Pancreas (tissue), 10 donors: ENCODE measurements at regions not wholly inside any gene's neighbourhood (a gene's known extent, or its start where the extent isn't known, plus 50 kb on each side); places are given as distances from the start of the nearest gene placed in this dataset.

Source experiments
- ATAC-seq, 4 donors: fragments of 200-7000 bp; cut with Tn5 transposase; one replicate each; pipeline versions ENCODE4 v1.8.0 to v1.9.1; 2020; ENCODE audit warnings: mild to moderate bottlenecking in 4 of 4, moderate library complexity in 4 of 4
- DNase-seq, 6 donors: peaks; one replicate each; pipeline ENCODE4 v3.0.0-alpha.2; 2020
- FAIRE-seq: peaks from 2 replicates; lab custom pipeline; 2012; peaks lifted over from hg19 to GRCh38; lab: Jason Lieb, UNC
- H3K27ac ChIP-seq, 4 donors: fragments of 200-600 bp; sonication (generic); 1 replicate in 3 of 4; 2 replicates in 1 of 4; pipeline versions ENCODE4 v1.5.0 to v1.8.0; 2020
- H3K27me3 ChIP-seq, 4 donors: fragments of 200-600 bp; one replicate each; pipeline ENCODE4 v1.8.0; 2021
- H3K36me3 ChIP-seq, 3 donors: fragments of 200-600 bp; sonication (generic) in 1 of 3; one replicate each; pipeline versions ENCODE4 v1.5.0 to v1.8.0; 2020 to 2021
- H3K4me1 ChIP-seq, 3 donors: fragments of 200-600 bp; one replicate each; pipeline ENCODE4 v1.8.0; 2021
- H3K4me3 ChIP-seq, 4 donors: fragments of 200-600 bp; sonication (generic) in 2 of 4; one replicate each; pipeline versions ENCODE4 v1.5.0 to v1.8.0; 2020 to 2021
- H3K9me3 ChIP-seq, 4 donors: fragments of 200-600 bp; one replicate each; pipeline ENCODE4 v1.8.0; 2021
- WGBS, 2 donors: extraction: QIAGEN DNeasy Blood & Tissue Kit; methylation state at CpG; one replicate each; pipeline ENCODE4 v1.1.7; 2013; 5-methylcytosine and 5-hydroxymethylcytosine counted together
- intact Hi-C, 3 donors: fragments of 100-400 bp; cut with DNase I; formaldehyde crosslinking; loops; one replicate each; pipeline versions ENCODE4 v1.11.1 to v1.14.2; 2022
- TF ChIP-seq, protein P1 (sequence below), 4 donors: fragments of 200-600 bp; sonication (generic) in 3 of 4; IDR thresholded peaks; one replicate each; pipeline versions ENCODE4 v1.5.0 to v1.8.0; 2021; ENCODE audit warnings: antibody characterized with exemption in 4 of 4
- donor health status: healthy with polysubstance abuse.
- donor health status: DM: no; HTN: no; CAD: no; lungs with moderate emphysema.
- donor health status: DM: no; HTN: no; CAD: no.
- donor health status: control.
- donor health status: control.
- donor health status: Bipolar disorder and iron deficiency.
- donor health status: DM: yes; HTN: yes; CAD: no.
- donor health status: DM: no; HTN: no; CAD: no.
- donor health status: DM: no; HTN: no; CAD: no.
- donor health status: DM: yes; HTN: yes; CAD: no.

DNA sequence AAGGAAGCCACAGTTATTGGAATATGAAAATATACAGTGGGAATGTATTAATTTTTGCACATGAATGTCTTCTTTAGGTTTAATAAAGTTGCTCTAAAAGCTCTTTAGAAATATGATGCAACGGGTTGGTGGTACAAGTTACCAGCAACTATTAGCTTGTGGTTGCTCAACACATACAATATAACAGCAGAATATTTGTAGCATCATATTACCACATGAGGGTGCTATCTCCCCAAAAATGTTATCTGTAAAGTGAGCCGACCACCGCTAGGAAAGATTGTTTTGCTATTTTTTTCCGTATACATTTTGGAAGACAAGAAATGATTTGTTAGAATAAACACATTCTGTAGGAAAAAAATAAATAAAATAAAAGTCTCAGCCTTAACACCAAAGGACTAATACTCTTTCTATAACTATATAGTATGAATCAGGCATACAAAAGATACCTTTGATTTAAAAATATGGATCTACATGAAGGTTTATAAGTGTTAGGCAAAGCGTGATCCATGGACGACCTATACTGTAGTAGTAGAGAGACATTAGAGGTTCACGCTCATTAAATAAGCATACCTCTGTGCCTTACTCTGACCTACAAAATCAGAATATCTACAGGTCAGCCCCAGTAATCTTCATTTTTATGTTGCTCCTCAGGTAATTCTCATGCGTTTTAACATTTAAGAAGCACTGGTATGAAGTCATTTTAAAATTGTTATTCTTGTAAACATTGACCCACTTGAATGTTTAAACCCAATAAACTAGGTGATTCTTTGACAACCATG, 1110.6 kb upstream of the ACVR2A start:
- H3K9me3 ChIP-seq: no peaks in the 10 kb centered on the region
- TF ChIP-seq, protein P1, sequence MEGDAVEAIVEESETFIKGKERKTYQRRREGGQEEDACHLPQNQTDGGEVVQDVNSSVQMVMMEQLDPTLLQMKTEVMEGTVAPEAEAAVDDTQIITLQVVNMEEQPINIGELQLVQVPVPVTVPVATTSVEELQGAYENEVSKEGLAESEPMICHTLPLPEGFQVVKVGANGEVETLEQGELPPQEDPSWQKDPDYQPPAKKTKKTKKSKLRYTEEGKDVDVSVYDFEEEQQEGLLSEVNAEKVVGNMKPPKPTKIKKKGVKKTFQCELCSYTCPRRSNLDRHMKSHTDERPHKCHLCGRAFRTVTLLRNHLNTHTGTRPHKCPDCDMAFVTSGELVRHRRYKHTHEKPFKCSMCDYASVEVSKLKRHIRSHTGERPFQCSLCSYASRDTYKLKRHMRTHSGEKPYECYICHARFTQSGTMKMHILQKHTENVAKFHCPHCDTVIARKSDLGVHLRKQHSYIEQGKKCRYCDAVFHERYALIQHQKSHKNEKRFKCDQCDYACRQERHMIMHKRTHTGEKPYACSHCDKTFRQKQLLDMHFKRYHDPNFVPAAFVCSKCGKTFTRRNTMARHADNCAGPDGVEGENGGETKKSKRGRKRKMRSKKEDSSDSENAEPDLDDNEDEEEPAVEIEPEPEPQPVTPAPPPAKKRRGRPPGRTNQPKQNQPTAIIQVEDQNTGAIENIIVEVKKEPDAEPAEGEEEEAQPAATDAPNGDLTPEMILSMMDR (IDR thresholded peaks at IDR 0.05): peak in 3 of 4 donors; percentile 23 to 26 (median 23)
- H3K27ac ChIP-seq: no peak overlapping the region
- H3K4me3 ChIP-seq: no peak overlapping the region
- FAIRE-seq: peak; percentile 37
- no peaks in the 10 kb centered on the region for H3K27me3 ChIP-seq
- peaks cover 0 to 7% (median 6%) of the 10 kb centered on the region in 3 donors for H3K4me1 ChIP-seq
- DNase-seq: no peak
- intact Hi-C loops: no loop called here
- 16 to 18% methylated on average over 8 of the region's 8 CpGs for WGBS, 2 donors
- ATAC-seq: peak in 3 of 4 donors; percentile 63 to 77 (median 72)
- H3K36me3 ChIP-seq: no peaks in the 10 kb centered on the region

DNA sequence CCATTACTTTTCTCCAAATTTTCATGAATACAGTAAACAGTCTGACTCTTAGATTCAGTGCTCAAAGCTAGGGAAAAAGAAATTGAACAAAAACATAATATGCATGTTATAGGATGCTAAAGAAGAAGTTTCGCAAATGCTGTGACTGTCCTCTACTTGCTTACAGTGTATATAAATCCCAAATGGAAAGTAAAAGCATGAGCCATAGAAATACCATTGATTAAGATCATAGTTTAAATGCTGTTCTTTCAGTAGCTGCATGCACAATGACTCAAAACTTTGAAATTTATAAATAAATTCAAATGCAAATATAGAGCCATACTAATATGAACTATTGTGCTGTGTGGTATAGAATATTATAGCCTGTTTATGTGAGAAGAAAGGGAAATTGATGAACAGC, 1113.9 kb upstream of the ACVR2A start:
- intact Hi-C loops: no loop called here
- Histone ChIP-seq H3K9me3 (no peaks in the 10 kb centered on the region), H3K36me3 (no peaks in the 10 kb centered on the region), H3K27ac (no peak overlapping the region), H3K4me1 (peaks cover 0 to 7% (median 6%) of the 10 kb centered on the region in 3 donors), H3K4me3 (no peak overlapping the region), H3K27me3 (no peaks in the 10 kb centered on the region)
- ATAC-seq (no peak), DNase-seq (no peak), FAIRE-seq (no peak)
- TF ChIP-seq, protein P1 (IDR thresholded peaks at IDR 0.05): no peak
- 94 to 97% methylated on average over 1 of the region's 1 CpG for WGBS, 2 donors

DNA sequence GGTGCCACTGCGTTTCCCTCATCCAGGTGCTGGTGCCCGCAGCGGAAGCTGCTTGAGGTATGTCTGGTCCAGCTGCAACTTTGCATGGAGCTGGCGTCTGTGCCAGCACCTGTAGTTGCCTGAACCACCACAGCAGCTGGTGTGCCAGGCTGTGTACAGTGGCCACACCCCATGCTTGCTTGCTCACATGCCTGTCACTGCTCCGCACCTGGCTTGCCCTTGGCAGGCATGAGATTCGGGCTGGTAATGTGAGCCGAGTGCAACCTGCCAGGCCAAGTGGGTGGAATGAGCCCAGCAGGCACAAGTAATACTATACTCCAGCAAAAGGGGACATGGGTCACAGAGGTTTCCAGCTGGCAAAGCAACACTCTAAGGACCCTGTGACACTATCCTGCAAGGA, 1123.3 kb upstream of the ACVR2A start:
- DNase-seq (peak in 1 of 6 donors; percentile 27), FAIRE-seq (no peak), ATAC-seq (no peak)
- TF ChIP-seq, protein P1 (IDR thresholded peaks at IDR 0.05): no peak
- 65 to 74% methylated on average over 7 of the region's 7 CpGs for WGBS, 2 donors
- intact Hi-C loops: no loop called here
- no peak overlapping the region for H3K4me3 ChIP-seq
- H3K36me3 ChIP-seq: no peaks in the 10 kb centered on the region
- H3K4me1 ChIP-seq: no peaks in the 10 kb centered on the region
- no peaks in the 10 kb centered on the region for H3K9me3 ChIP-seq
- no peak overlapping the region for H3K27ac ChIP-seq
- no peaks in the 10 kb centered on the region for H3K27me3 ChIP-seq

DNA sequence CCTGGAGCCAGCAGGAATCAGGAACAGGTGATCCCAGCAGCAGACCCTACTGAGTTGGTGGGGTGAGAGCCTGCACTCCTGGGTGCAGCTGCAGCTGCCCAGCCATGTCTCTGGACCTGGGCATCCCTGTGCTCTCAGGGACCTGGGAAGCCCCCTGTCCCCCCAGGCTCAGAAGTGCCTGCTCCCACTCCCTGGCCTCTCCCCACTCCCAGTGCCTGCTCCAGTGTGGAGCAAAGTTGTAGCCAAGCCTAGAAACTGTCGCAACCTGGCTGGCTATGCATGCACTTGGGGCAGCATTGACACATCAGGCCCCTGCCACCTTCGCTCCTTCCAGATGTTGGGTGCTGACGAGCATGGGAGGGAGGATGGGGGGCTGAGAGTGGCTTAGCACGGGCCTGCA, 1124.7 kb upstream of the ACVR2A start:
- no peak for FAIRE-seq
- intact Hi-C loops: no loop called here
- ATAC-seq: no peak
- Histone ChIP-seq H3K27me3 (no peaks in the 10 kb centered on the region), H3K27ac (no peak overlapping the region), H3K4me3 (no peak overlapping the region), H3K36me3 (no peaks in the 10 kb centered on the region), H3K9me3 (no peaks in the 10 kb centered on the region), H3K4me1 (no peaks in the 10 kb centered on the region)
- 71 to 83% methylated on average over 4 of the region's 4 CpGs for WGBS, 2 donors
- TF ChIP-seq, protein P1 (IDR thresholded peaks at IDR 0.05): no peak
- peak in 1 of 6 donors; percentile 31 for DNase-seq

DNA sequence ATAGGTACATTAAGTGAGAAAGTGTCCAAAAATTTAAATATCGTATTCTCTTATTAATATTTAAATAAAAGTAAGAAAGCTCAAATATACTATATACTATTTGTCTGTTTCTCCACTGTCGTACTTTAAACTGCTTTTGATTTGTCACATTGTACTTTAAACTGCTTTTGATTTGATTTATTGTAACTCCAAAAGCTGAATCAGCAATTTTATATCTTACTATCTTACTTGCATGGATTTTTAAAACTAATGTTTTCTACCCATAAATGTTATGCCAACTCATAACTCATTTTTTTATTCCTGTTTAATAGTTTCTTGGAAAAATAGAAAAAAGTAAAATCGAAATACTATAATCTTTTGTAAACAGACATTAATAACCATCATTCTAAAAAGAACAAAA, 1128.2 kb upstream of the ACVR2A start:
- Histone ChIP-seq H3K27ac (no peak overlapping the region), H3K27me3 (no peaks in the 10 kb centered on the region), H3K36me3 (no peaks in the 10 kb centered on the region), H3K4me3 (no peak overlapping the region), H3K9me3 (no peaks in the 10 kb centered on the region), H3K4me1 (no peaks in the 10 kb centered on the region)
- WGBS, 2 donors: 39 to 40% methylated on average over 3 of the region's 3 CpGs
- intact Hi-C loops: no loop called here
- no peak for ATAC-seq
- DNase-seq: no peak
- peak; percentile 9 for FAIRE-seq
- TF ChIP-seq, protein P1 (IDR thresholded peaks at IDR 0.05): no peak
